ENCODE measurements at regions not wholly inside any gene's neighbourhood (a gene's known extent, or its start where the extent isn't known, plus 50 kb on each side); places are given as distances from the start of the nearest gene placed in this dataset.

- DNase-seq (ENCODE audit: low read depth), result no peak
- TF ChIP-seq, protein P1, sequence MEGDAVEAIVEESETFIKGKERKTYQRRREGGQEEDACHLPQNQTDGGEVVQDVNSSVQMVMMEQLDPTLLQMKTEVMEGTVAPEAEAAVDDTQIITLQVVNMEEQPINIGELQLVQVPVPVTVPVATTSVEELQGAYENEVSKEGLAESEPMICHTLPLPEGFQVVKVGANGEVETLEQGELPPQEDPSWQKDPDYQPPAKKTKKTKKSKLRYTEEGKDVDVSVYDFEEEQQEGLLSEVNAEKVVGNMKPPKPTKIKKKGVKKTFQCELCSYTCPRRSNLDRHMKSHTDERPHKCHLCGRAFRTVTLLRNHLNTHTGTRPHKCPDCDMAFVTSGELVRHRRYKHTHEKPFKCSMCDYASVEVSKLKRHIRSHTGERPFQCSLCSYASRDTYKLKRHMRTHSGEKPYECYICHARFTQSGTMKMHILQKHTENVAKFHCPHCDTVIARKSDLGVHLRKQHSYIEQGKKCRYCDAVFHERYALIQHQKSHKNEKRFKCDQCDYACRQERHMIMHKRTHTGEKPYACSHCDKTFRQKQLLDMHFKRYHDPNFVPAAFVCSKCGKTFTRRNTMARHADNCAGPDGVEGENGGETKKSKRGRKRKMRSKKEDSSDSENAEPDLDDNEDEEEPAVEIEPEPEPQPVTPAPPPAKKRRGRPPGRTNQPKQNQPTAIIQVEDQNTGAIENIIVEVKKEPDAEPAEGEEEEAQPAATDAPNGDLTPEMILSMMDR (IDR thresholded peaks at IDR 0.05; ENCODE audit: insufficient read depth, low read length, poor library complexity, severe bottlenecking), result no peak
These were observed 353.7 kb upstream of the ACTBL2 start for GRCh38 chr5:57836331-57836730.

DNA sequence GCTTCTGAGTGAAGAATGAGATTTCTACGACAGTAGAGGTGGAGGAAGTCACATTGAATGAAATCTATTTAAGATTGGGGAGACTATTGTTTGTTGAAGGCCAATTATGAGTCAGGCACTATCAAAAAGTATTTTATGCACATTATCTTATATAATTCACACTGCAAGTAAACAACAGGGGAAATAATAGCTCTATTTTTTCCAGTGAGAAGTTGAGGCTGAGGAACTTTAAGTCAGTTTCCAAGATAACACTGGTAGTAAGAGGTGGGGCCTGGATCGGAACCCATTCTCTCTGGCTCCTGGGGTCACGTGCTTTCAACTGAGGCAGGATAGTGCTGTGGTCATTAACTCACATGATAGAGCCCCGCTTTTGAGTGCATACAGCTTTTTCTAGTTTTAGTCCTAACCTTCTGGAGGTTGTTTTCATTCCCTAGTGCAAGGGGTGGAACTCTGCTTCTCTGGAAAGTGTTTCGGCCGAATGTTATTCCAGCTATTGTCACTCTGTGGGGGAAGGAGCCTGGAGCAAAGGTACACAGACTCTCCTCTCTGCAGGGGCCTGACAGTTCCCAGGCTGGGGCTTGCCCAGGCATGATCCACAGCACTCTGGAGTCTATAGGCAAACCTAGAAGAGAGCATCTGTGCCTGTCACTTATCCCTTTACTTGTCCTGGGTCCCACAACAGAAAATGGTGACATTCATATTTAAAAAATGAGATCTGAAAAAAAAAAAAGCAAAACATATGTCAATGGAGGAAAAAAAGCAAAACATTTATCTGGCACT, 352.4 kb upstream of the ACTBL2 start:
- no peaks in the 10 kb centered on the region for H3K27me3 ChIP-seq (ENCODE audit: control insufficient read depth, insufficient read depth, low read length)
- no peak for DNase-seq (ENCODE audit: low read depth)
- H3K4me3 ChIP-seq (ENCODE audit: low read depth, low read length), result no peak overlapping the region
- no peaks in the 10 kb centered on the region for H3K36me3 ChIP-seq (ENCODE audit: control insufficient read depth, insufficient read depth, low read length)
- TF ChIP-seq, protein P1 (IDR thresholded peaks at IDR 0.05; ENCODE audit: insufficient read depth, low read length, poor library complexity, severe bottlenecking), result no peak

More at GRCh38 chr5:57836331-57836730, 353.7 kb upstream of the ACTBL2 start:
- no peak overlapping the region for H3K4me3 ChIP-seq (ENCODE audit: low read depth, low read length)
- no peaks in the 10 kb centered on the region for H3K36me3 ChIP-seq (ENCODE audit: control insufficient read depth, insufficient read depth, low read length)
- H3K27me3 ChIP-seq (ENCODE audit: control insufficient read depth, insufficient read depth, low read length), result no peaks in the 10 kb centered on the region

DNA sequence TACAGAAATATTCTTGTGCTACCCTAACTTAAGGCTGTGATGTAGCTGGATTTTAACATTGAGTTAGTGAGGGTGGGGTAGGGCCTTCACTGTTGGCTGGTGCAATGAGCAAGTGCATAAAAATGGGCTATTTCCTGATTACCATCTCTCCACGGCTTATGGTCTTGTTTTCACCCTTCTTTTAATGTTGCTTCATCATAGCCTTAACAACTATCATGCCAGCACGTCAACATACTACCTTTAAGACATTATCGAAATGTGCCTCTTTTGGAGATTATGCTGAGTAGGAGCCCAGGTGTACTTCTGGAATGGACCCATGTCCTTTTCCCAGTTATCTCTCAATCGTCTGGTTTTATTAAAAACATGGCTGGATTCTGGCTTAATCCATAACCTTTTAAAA, 350.9 kb upstream of the ACTBL2 start:
- no peak overlapping the region for H3K4me3 ChIP-seq (ENCODE audit: low read depth, low read length)
- no peaks in the 10 kb centered on the region for H3K36me3 ChIP-seq (ENCODE audit: control insufficient read depth, insufficient read depth, low read length)
- no peak for DNase-seq (ENCODE audit: low read depth)
- no peaks in the 10 kb centered on the region for H3K27me3 ChIP-seq (ENCODE audit: control insufficient read depth, insufficient read depth, low read length)
- TF ChIP-seq, protein P1 (IDR thresholded peaks at IDR 0.05; ENCODE audit: insufficient read depth, low read length, poor library complexity, severe bottlenecking), result no peak

- TF ChIP-seq, protein P1 (IDR thresholded peaks at IDR 0.05; ENCODE audit: insufficient read depth, low read length, poor library complexity, severe bottlenecking), result no peak
- Histone ChIP-seq H3K4me3 (ENCODE audit: low read depth, low read length) (no peak overlapping the region), H3K36me3 (ENCODE audit: control insufficient read depth, insufficient read depth, low read length) (no peaks in the 10 kb centered on the region), H3K27me3 (ENCODE audit: control insufficient read depth, insufficient read depth, low read length) (no peaks in the 10 kb centered on the region)
- DNase-seq (ENCODE audit: low read depth), result no peak
These were observed 350.3 kb upstream of the ACTBL2 start for GRCh38 chr5:57832875-57833274.

DNA sequence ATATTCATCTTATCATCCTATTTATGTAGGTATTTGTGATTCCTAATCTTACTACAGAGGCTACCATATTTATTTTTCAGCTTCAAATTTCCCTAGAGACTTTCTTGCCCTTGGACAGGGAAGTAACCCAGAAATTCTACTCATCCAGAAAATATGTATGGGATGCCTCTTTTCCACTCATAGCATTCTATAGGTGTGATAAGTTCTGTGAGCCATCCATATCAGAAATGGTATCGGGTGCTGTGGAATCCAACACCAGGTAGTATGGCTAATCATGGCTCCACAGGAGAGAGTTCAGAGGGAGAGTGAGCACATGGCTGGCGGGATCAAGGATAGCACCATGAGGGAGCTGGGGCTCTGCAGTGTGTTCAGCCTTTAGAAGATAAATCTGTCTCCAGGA, 349.3 kb upstream of the ACTBL2 start:
- TF ChIP-seq, protein P1 (IDR thresholded peaks at IDR 0.05; ENCODE audit: insufficient read depth, low read length, poor library complexity, severe bottlenecking), result no peak
- DNase-seq (ENCODE audit: low read depth), result no peak
- Histone ChIP-seq H3K36me3 (ENCODE audit: control insufficient read depth, insufficient read depth, low read length) (no peaks in the 10 kb centered on the region), H3K4me3 (ENCODE audit: low read depth, low read length) (no peak overlapping the region), H3K27me3 (ENCODE audit: control insufficient read depth, insufficient read depth, low read length) (no peaks in the 10 kb centered on the region)

DNA sequence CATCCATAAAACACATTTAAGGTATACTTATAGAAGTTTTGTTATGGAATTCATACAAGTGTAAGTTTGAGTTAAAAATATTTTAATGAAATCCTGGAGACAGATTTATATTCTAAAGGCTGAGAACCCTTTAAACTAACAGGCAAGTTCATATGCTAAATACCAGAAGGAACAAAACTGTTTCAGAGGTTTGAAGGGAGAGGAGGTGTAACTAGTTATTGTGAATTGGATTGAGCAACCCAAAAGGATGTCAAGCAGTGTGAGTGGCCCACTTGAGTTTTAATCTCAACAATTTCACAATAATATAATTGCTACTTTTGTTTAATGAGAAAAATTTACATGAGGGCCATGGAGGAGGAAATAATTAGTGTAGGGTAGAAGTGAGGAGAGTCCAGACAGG, 348.5 kb upstream of the ACTBL2 start:
- TF ChIP-seq, protein P1 (IDR thresholded peaks at IDR 0.05; ENCODE audit: insufficient read depth, low read length, poor library complexity, severe bottlenecking), result no peak
- no peaks in the 10 kb centered on the region for H3K27me3 ChIP-seq (ENCODE audit: control insufficient read depth, insufficient read depth, low read length)
- no peak overlapping the region for H3K4me3 ChIP-seq (ENCODE audit: low read depth, low read length)
- H3K36me3 ChIP-seq (ENCODE audit: control insufficient read depth, insufficient read depth, low read length), result no peaks in the 10 kb centered on the region
- DNase-seq (ENCODE audit: low read depth), result no peak
